Calu3 (cell line): ENCODE measurements at regions not wholly inside any gene's neighbourhood (a gene's known extent, or its start where the extent isn't known, plus 50 kb on each side); places are given as distances from the start of the nearest gene placed in this dataset.

ENCODE experiments used
- BruUV-seq: library from RNA; stranded (reverse); fragments of 400-500 nt; replicated peaks from 2 replicates; lab custom pipeline; 2021; lab: Mats Ljungman, UMichigan
- CTCF ChIA-PET: fragments of 300-600 bp; sonication (Branson Sonifier 250); formaldehyde crosslinking; loops from one replicate; lab custom pipeline; 2022; ENCODE audit warnings: antibody characterized with exemption; lab: Charles Lee
- DNase-seq: peaks from one replicate; pipeline ENCODE4 v3.0.0; 2022
- H3K27ac Mint-ChIP-seq: one replicate; pipeline ENCODE4 v1.8.0; 2022; ENCODE audit warnings: mixed read lengths; ENCODE audit not compliant: unreplicated experiment
- H3K27me3 Mint-ChIP-seq: one replicate; pipeline ENCODE4 v1.8.0; 2022; ENCODE audit warnings: mixed read lengths; ENCODE audit not compliant: unreplicated experiment
- H3K36me3 Mint-ChIP-seq: one replicate; pipeline ENCODE4 v1.8.0; 2022; ENCODE audit warnings: mild to moderate bottlenecking, moderate library complexity, mixed read lengths; ENCODE audit not compliant: insufficient read depth, unreplicated experiment
- H3K4me1 Mint-ChIP-seq: one replicate; pipeline ENCODE4 v1.8.0; 2022; ENCODE audit warnings: mild to moderate bottlenecking, low read depth, mixed read lengths; ENCODE audit not compliant: unreplicated experiment
- H3K4me3 Mint-ChIP-seq: one replicate; pipeline ENCODE4 v1.8.0; 2022; ENCODE audit warnings: mild to moderate bottlenecking, low read depth, moderate library complexity, mixed read lengths; ENCODE audit not compliant: unreplicated experiment
- H3K9me3 Mint-ChIP-seq: one replicate; pipeline ENCODE4 v1.8.0; 2022; ENCODE audit warnings: low read depth, mixed read lengths; ENCODE audit not compliant: unreplicated experiment
- CTCF ChIP-seq: fragments of 200-600 bp; IDR thresholded peaks from one replicate; pipeline ENCODE4 v1.8.0; 2022; ENCODE audit warnings: antibody characterized with exemption; ENCODE audit not compliant: unreplicated experiment
- intact Hi-C: fragments of 100-400 bp; cut with micrococcal nuclease; formaldehyde crosslinking; loops from one replicate; pipeline ENCODE4 v1.10.0; 2022; ENCODE audit not compliant: unreplicated experiment

- H3K4me1 Mint-ChIP-seq, result peaks cover 23% of the 10 kb centered on the region
- intact Hi-C loops, result no loop called here
- BruUV-seq, result no TSS peak
- no peaks in the 10 kb centered on the region for H3K9me3 Mint-ChIP-seq
- CTCF ChIA-PET, result no interaction called here
- no peak overlapping the region for H3K27ac Mint-ChIP-seq
- peak; percentile 3 for TF ChIP-seq CTCF
- H3K4me3 Mint-ChIP-seq, result no peak overlapping the region
- DNase-seq, result no peak
- H3K27me3 Mint-ChIP-seq, result peaks cover 7% of the 10 kb centered on the region
- H3K36me3 Mint-ChIP-seq, result no peaks in the 10 kb centered on the region
Measured at GRCh38 chrX:110421500-110422455, 63.1 kb downstream of the RTL9 start.

- no TSS peak for BruUV-seq
- Mint-ChIP-seq H3K4me1 (no peaks in the 10 kb centered on the region), H3K27me3 (peaks cover 37% of the 10 kb centered on the region), H3K4me3 (no peak overlapping the region), H3K36me3 (no peaks in the 10 kb centered on the region), H3K27ac (no peak overlapping the region), H3K9me3 (no peaks in the 10 kb centered on the region)
- no peak for DNase-seq
- CTCF ChIA-PET, result no interaction called here
- intact Hi-C loops, result no loop called here
- no peak for TF ChIP-seq CTCF
Measured at GRCh38 chrX:110425222-110426154, 66.8 kb downstream of the RTL9 start.

- intact Hi-C loops, result no loop called here
- no peaks in the 10 kb centered on the region for H3K36me3 Mint-ChIP-seq
- DNase-seq, result no peak
- no peak overlapping the region for H3K27ac Mint-ChIP-seq
- H3K27me3 Mint-ChIP-seq, result peaks cover 43% of the 10 kb centered on the region
- no peak for TF ChIP-seq CTCF
- H3K9me3 Mint-ChIP-seq, result no peaks in the 10 kb centered on the region
- no peaks in the 10 kb centered on the region for H3K4me1 Mint-ChIP-seq
- CTCF ChIA-PET, result no interaction called here
- H3K4me3 Mint-ChIP-seq, result no peak overlapping the region
- no TSS peak for BruUV-seq
Measured at GRCh38 chrX:110426155-110426504, 67.5 kb downstream of the RTL9 start.

GRCh38 chrX:110427076-110427475, 68.4 kb downstream of the RTL9 start:
- intact Hi-C loops, result no loop called here
- no peak for TF ChIP-seq CTCF
- Mint-ChIP-seq H3K9me3 (no peaks in the 10 kb centered on the region), H3K27me3 (peaks cover 53% of the 10 kb centered on the region), H3K4me1 (no peaks in the 10 kb centered on the region), H3K27ac (no peak overlapping the region), H3K4me3 (no peak overlapping the region), H3K36me3 (no peaks in the 10 kb centered on the region)
- BruUV-seq, result no TSS peak
- DNase-seq, result no peak
- CTCF ChIA-PET, result no interaction called here
